GM18870 (cell line): ENCODE measurements at regions not wholly inside any gene's neighbourhood (a gene's known extent, or its start where the extent isn't known, plus 50 kb on each side); places are given as distances from the start of the nearest gene placed in this dataset.
A peak's percentile ranks its signal among the peaks of the same experiment; 100 is the strongest.

Experiments
- ATAC-seq: cut with Tn5 transposase; IDR thresholded peaks from one replicate; pipeline ENCODE4 v1.9.1; 2021; ENCODE audit warnings: moderate library complexity; ENCODE audit not compliant: unreplicated experiment

- ATAC-seq: no peak
These were observed 87.5 kb upstream of the RCN1 start for GRCh38 chr11:32003335-32003734.

- ATAC-seq: no peak
These were observed 88.6 kb upstream of the RCN1 start for GRCh38 chr11:32002311-32002710.

DNA sequence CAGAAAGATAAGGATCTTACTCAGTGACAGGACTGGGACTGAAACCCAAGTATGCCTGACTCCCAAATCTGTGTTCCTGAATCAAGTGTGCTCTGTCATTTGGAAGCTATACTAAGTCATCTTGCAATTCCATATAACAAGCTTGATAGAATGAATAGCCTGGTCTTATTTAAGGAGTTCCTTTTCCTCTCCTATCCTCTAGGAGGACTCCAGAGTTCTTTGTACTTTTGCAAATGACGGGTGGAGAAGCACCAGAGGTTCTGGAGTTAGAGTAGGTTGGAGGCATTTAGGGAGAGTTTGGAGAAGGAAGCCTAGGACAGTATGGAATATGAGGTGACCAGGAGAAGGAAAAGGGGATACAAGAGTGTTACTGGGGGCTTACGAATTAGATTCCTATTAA lies 92.9 kb upstream of the RCN1 start:
- ATAC-seq: no peak

DNA sequence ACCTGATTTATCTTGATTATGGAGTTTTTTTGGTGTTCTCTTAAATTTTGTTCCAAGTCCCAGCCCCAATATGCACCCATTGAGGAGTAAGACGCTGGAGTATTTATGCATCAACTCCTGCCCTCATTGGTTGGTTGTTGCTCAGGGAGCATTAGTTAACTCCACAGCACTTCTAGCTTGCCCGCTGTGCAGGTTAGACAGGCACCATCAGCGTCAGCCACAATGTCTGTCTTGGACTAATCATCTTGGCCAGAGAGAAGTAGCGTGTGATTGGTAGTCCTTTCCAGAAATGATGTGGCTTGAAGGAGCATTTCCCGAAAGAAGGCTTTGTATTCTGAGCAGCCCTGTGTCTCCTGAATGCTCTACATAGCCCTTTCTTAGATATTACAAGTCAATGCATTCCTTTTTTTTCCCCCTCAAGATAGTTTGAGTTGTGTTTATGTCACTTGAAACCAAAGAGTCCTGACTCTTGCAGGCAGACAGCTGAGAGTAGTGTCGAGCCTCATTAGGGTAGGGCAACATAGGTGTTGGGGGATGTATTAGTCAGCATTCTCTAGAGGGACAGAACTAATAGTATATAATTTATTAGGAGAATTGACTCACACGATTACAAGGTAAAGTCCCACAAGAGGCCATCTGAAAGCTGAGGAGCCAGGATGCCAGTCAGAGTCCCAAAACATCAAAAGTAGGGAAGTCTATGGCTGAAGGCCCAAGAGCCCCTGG lies 94.6 kb upstream of the RCN1 start:
- no peak for ATAC-seq

GRCh38 chr11:31995525-31996094 lies 95.3 kb upstream of the RCN1 start:
- ATAC-seq: peak; percentile 85

- ATAC-seq: no peak
These were observed 95.8 kb upstream of the RCN1 start for GRCh38 chr11:31995032-31995431.

DNA sequence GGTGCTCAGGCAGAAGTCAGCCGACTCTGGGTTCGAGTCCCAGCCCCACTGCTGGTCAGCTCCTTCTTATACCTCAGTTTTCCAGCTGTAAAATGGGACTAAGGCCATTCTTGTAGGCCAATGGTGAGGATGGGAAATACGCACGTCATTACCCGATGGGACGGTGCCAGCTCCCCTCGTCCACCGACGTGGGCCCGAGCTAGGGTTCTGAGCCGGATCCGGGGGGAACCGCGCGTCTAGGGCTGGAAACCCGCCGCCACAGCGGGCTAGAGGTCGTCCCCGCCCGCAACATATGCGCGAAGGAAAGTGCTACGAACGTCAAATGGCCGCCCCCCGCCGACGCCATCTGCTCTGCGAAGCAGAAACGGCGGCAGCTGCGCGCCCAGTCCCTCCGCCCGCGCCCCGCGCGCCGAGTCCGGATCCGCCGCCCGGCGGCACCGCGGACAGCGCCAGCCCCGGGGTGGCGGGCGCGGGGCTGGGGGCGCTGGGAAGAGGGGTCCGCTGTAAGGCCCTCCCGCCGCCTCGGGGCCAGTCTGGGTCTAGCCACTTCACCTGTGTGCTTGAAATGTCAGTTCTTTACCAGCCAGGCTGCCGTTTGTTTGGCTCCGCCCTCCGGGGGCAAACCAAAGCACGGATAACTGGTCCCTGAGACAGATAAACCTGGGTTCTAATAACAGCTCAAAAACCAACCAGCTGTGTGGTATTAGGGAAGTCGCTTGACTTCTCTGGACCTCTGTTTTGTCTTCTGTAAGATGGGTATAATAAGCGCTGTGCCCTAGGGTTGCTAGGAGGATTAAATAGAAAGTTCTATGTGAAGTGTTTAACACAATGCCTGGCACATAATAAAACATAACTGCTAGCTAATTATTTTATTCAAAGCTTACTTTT lies 103.5 kb upstream of the RCN1 start:
- ATAC-seq: no peak

- ATAC-seq: no peak
These were observed 104.5 kb upstream of the RCN1 start for GRCh38 chr11:31986201-31986889.

DNA sequence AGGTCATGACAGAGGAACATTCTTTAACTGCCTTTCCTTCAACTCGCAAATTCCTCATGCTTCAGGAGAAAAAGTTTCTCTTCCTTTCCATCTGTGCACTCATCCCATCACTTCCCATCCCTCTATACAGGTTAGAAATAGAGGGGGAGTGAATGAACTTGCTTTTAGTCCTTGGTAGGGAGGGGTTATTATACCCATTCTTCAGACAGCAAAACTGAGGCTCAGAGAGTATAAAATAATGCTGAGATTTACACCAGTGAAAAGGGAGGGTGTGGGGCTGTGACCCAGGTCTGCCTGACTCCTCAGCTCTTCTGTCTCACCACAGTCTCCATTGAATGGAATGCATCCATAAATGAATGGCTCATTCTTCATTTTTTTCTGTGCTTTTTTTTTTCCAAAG lies 109.4 kb upstream of the RCN1 start:
- no peak for ATAC-seq

DNA sequence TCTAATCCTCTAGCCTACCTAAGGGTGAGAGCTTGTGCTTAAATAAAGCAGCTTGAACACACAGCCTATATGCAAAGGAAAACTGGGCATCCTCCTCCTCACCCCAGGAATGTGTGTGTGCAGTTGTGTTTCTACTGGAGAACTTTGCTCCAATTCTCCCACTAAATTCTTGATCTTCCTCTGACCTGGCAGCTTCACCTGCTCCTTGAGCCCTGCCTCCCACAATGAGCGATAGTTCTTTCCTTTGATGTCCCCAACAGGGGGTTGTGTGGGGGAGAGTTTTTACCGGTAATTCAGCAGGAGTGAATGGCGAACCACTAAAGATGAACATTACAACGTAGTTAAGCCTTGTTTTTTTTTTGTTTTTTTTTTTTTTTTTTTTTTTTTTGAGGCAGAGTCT lies 113.5 kb upstream of the RCN1 start:
- ATAC-seq: no peak

GRCh38 chr11:31974366-31975136 lies 116.3 kb upstream of the RCN1 start:
- no peak for ATAC-seq

- ATAC-seq: no peak
These were observed 117.7 kb upstream of the RCN1 start for GRCh38 chr11:31973172-31973571.

GRCh38 chr11:31972623-31973022 lies 118.3 kb upstream of the RCN1 start:
- no peak for ATAC-seq

DNA sequence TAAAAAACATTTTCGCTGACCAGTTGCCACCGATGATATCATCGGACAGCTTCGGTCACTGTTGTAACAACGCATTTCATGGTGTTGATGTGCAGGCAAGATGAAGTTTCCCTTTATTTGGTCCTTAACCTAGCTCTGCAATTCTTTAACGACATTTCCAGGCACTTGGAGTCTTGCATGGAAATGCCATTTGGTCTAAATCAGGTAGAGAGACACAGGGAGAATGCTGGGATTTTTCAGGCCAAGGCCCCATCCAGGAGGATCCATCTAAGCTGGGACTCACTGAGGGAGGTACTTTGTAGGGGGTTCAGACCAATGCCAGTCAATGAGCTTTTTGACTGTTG lies 121.5 kb upstream of the RCN1 start:
- ATAC-seq: no peak

- no peak for ATAC-seq
These were observed 122.2 kb upstream of the RCN1 start for GRCh38 chr11:31968461-31969358.

DNA sequence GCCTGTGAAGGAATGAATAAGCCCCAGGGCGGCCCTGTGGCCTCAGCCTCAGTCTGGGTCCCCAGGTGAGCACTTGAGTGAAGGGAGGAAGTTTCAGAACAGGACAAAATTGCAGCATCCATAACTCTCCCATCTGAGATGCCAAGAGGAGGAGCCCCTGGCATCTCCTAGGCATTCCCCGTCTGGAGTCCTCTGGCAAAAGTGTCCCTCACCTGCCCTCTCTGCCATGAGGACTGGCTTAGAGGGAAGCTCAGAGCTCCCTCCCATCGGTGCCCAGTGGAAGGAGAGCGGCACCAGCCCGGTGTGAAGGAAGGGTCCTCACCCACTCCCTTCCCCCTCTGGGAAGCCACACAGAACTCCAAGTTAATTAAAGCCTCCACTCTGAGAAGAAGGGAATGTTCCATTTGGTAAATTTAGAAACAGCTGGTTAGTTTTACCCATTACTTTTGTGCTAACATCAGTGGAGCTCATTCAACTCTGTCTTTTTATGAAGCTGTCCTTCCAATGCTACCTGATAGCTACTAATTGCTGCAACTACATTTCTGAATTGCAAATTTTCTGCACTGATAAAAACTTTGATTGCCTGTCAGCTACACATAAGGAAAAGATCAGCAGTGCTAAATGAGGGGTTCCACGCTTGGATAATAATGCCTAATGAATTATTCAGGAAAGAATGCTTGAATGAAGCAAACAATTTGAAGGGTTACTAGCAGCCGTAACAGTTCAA lies 123.3 kb upstream of the RCN1 start:
- ATAC-seq: no peak

- no peak for ATAC-seq
These were observed 124.0 kb upstream of the RCN1 start for GRCh38 chr11:31966846-31967245.

DNA sequence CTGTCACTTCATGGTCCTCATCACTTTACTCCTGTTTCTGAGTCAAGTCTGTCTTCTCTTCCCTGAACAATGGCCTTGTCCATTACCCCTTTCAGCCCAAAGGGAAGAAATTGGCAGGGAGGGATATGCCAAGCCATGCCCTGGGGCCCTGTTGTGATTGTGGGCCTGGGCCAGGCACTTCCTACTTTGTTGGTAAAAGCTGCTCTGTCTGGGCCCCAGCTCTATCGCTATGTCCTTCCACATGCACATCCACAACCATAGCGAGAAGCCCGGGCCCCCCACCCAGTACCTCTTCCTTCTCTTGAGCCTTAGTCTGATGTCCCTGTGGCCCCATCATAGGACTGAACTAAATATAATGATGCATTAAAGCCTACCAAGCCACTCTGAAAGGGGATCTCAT lies 126.7 kb upstream of the RCN1 start:
- ATAC-seq: no peak

- ATAC-seq: no peak
These were observed 130.7 kb upstream of the RCN1 start for GRCh38 chr11:31960126-31960525.
